ENCODE measurements at regions not wholly inside any gene's neighbourhood (a gene's known extent, or its start where the extent isn't known, plus 50 kb on each side); places are given as distances from the start of the nearest gene placed in this dataset.

- no peak for DNase-seq (ENCODE audit: low read depth in 1 of 2, low spot score in 1 of 2)
- Histone ChIP-seq H3K27me3 (ENCODE audit: insufficient read depth, poor library complexity, severe bottlenecking) (peaks cover 2% of the 10 kb centered on the region), H3K4me3 (replicated peaks; ENCODE audit: insufficient read depth, low read length) (no peak overlapping the region), H3K27ac (replicated peaks) (no peak overlapping the region)
- TF ChIP-seq CTCF (IDR thresholded peaks at IDR 0.05; ENCODE audit: insufficient read depth, low read length) = no peak
- no peak for TF ChIP-seq GABPA (IDR thresholded peaks at IDR 0.05; ENCODE audit: low read depth)
- no peak for TF ChIP-seq SPI1 (IDR thresholded peaks at IDR 0.05; ENCODE audit: borderline replicate concordance, low read depth)
- no peak for TF ChIP-seq POLR2AphosphoS5 (IDR thresholded peaks at IDR 0.05; ENCODE audit: low read depth)
- no peak for TF ChIP-seq REST (IDR thresholded peaks at IDR 0.05; ENCODE audit: insufficient replicate concordance, low read depth)
These were observed 189.5 kb upstream of the PPP1R26 start for GRCh38 chr9:135290086-135290485.

GRCh38 chr9:135290566-135290965 lies 189.0 kb upstream of the PPP1R26 start:
- Histone ChIP-seq H3K4me3 (replicated peaks; ENCODE audit: insufficient read depth, low read length) (no peak overlapping the region), H3K27ac (replicated peaks) (no peak overlapping the region), H3K27me3 (ENCODE audit: insufficient read depth, poor library complexity, severe bottlenecking) (peaks cover 2% of the 10 kb centered on the region)
- DNase-seq (ENCODE audit: low read depth in 1 of 2, low spot score in 1 of 2) = no peak
- no peak for TF ChIP-seq CTCF (IDR thresholded peaks at IDR 0.05; ENCODE audit: insufficient read depth, low read length)
- TF ChIP-seq SPI1 (IDR thresholded peaks at IDR 0.05; ENCODE audit: borderline replicate concordance, low read depth) = no peak
- TF ChIP-seq GABPA (IDR thresholded peaks at IDR 0.05; ENCODE audit: low read depth) = no peak
- no peak for TF ChIP-seq POLR2AphosphoS5 (IDR thresholded peaks at IDR 0.05; ENCODE audit: low read depth)
- TF ChIP-seq REST (IDR thresholded peaks at IDR 0.05; ENCODE audit: insufficient replicate concordance, low read depth) = no peak

- no peak for DNase-seq (ENCODE audit: low read depth in 1 of 2, low spot score in 1 of 2)
These were observed 188.4 kb upstream of the PPP1R26 start for GRCh38 chr9:135291165-135291564.

More at GRCh38 chr9:135291165-135291564, 188.4 kb upstream of the PPP1R26 start:
- no peak overlapping the region for H3K4me3 ChIP-seq (replicated peaks; ENCODE audit: insufficient read depth, low read length)
- H3K27ac ChIP-seq (replicated peaks) = no peak overlapping the region
- no peak for TF ChIP-seq CTCF (IDR thresholded peaks at IDR 0.05; ENCODE audit: insufficient read depth, low read length)
- peaks cover 2% of the 10 kb centered on the region for H3K27me3 ChIP-seq (ENCODE audit: insufficient read depth, poor library complexity, severe bottlenecking)
